ENCODE measurements at regions not wholly inside any gene's neighbourhood (a gene's known extent, or its start where the extent isn't known, plus 50 kb on each side); places are given as distances from the start of the nearest gene placed in this dataset.

DNA sequence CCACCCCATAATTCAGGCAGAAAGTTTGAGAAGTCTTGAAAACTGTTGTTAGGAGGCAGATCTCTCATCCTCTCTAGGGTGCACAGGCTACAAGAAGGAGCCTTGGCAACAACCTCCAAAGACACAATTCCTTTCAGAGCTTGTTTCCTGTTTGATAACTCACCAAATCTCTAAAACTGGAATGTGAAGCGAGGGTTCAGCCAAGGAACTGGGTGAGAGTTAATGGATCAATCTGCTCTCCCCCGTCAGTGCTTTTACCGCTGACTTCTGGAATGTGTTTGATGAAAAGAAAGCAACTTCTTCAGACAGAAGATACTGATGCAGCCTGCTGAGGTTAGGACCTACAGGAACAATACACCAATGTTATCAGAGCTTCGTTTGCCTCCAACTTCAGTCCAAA is 171.8 kb upstream of the BMP2 start:
- no peak overlapping the region for H3K4me3 ChIP-seq (ENCODE audit: low read depth, low read length)
- DNase-seq (ENCODE audit: low read depth), result no peak
- TF ChIP-seq, protein P1, sequence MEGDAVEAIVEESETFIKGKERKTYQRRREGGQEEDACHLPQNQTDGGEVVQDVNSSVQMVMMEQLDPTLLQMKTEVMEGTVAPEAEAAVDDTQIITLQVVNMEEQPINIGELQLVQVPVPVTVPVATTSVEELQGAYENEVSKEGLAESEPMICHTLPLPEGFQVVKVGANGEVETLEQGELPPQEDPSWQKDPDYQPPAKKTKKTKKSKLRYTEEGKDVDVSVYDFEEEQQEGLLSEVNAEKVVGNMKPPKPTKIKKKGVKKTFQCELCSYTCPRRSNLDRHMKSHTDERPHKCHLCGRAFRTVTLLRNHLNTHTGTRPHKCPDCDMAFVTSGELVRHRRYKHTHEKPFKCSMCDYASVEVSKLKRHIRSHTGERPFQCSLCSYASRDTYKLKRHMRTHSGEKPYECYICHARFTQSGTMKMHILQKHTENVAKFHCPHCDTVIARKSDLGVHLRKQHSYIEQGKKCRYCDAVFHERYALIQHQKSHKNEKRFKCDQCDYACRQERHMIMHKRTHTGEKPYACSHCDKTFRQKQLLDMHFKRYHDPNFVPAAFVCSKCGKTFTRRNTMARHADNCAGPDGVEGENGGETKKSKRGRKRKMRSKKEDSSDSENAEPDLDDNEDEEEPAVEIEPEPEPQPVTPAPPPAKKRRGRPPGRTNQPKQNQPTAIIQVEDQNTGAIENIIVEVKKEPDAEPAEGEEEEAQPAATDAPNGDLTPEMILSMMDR (IDR thresholded peaks at IDR 0.05; ENCODE audit: insufficient read depth, low read depth, low read length, missing control alignments), result no peak

DNA sequence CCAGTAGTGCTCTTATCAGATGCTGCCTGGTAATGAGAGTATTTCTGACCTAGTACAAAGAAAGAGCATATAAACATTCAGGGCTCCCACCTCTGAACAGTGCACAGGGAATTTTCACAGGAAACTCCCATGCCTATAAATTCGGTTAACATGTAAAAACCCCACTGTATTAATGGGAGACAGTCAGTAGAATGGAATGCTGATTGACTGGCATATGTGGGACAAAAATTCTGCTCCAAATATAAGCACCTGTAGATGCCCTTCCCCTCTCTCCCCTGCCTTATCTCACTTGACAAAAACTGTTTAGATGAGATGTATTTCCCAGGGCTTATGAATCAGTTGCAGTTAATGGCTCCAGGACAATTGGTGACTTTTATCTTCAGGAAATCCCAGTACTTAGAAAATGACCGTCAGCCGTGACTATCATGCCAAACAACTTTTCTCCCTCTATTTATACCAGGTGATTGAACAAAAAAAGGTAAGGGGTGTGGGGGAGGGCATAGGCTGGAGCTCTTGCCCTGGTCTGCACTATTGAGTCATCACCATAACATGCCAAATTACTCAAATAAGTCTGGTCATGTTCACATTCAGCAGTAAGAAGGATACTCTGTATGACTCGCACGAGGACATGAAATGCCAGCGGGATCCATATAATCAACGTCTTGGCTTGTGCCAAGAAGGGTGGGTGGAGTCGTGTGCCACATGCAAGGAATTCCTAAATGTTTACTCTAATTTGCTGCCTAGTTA is 176.4 kb upstream of the BMP2 start:
- TF ChIP-seq, protein P1 (IDR thresholded peaks at IDR 0.05; ENCODE audit: insufficient read depth, low read depth, low read length, missing control alignments), result no peak
- H3K4me3 ChIP-seq (ENCODE audit: low read depth, low read length), result no peak overlapping the region
- DNase-seq (ENCODE audit: low read depth), result no peak

DNA sequence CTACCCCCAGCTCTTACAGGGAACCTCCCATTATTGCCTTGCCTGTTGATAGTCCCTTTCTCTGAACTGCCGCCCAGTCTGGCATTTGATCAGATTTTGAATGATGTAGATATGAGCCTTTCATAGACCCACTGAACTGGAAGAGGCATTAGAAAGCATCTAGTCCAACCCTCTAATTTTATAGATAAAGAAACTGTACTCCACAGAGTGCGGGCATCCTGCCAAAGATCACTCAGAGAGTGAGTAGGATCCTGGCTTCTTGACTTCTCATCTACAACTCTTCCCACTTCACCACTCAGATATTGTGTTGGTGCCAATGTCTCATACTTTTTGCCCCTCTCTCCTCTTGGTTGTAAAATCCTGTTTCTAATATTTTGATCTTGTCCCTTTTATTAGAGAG is 179.2 kb upstream of the BMP2 start:
- no peak overlapping the region for H3K4me3 ChIP-seq (ENCODE audit: low read depth, low read length)
- DNase-seq (ENCODE audit: low read depth), result no peak
- TF ChIP-seq, protein P1 (IDR thresholded peaks at IDR 0.05; ENCODE audit: insufficient read depth, low read depth, low read length, missing control alignments), result no peak

DNA sequence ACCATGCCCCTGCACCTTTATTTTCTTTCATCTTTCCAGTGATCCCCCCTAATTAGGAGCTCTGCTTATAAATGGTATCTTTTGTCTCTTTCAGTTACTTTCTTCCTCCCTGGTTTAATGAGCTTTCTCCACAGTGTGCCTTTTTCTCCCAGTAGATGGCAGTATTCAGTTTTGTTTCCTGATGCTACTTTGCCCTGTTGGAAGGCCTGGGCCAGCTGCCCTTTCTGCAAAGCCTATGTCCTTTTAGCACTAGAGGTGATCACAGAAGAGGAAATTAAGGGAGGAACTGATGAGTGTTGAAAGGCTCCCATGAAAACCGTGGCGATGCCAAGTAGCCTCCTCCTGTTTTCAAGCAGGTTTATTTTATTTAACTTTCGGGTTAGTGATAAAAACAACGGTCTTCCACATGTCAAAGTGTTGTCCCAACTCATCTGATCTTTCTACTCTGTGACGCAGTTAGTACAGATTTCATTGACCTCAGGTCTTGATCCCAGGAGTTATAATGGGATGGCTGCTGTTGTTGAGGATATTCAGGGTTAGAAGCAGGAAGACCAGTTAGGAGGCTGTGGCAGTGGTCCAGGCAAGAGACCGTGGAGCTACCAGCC is 184.2 kb upstream of the BMP2 start:
- peak; percentile 43 for DNase-seq (ENCODE audit: low read depth)
- TF ChIP-seq, protein P1 (IDR thresholded peaks at IDR 0.05; ENCODE audit: insufficient read depth, low read depth, low read length, missing control alignments), result peak; percentile 47
- no peak overlapping the region for H3K4me3 ChIP-seq (ENCODE audit: low read depth, low read length)

DNA sequence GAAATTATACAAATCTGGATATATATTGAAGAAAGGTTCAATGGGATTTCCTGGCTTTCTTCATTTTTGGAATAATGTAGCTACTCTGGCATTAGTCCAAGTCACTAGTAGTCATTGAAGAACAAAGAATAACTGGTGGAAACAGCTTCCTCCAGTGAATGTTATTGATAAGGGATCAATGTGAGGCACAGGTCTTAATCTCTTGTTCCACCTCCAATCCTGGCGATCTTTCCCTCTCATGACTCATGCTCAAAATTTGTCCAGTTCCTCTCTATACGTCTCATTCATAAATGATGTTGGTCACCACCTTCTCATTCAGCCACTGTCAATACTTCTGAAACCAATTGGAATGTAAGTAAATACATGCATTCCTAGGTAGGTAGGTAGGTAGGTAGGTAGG is 185.0 kb upstream of the BMP2 start:
- TF ChIP-seq, protein P1 (IDR thresholded peaks at IDR 0.05; ENCODE audit: insufficient read depth, low read depth, low read length, missing control alignments), result no peak
- H3K4me3 ChIP-seq (ENCODE audit: low read depth, low read length), result no peak overlapping the region
- DNase-seq (ENCODE audit: low read depth), result no peak

DNA sequence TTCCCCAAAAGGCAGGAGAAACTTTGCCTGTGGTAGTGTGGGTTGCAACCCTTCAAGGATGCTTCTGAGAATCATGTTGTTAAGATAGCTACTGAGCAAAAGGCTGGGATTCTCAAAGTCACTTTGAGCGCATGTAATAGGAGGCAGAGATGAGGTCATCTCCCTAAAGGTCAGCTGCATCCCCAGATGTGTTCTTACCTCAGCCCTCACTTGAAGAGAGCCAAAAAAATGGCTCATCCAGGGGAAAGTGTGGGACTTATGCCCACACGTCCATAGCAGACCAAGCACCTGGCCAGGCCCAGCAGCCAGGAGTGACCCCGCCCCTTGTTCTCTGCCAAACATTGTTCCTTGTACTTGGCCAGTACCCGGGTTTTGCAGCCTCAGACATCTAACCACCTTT is 187.0 kb upstream of the BMP2 start:
- no peak for DNase-seq (ENCODE audit: low read depth)
- H3K4me3 ChIP-seq (ENCODE audit: low read depth, low read length), result no peak overlapping the region
- TF ChIP-seq, protein P1 (IDR thresholded peaks at IDR 0.05; ENCODE audit: insufficient read depth, low read depth, low read length, missing control alignments), result no peak

All from GM12865 (cell line).